ENCODE measurements at regions not wholly inside any gene's neighbourhood (a gene's known extent, or its start where the extent isn't known, plus 50 kb on each side); places are given as distances from the start of the nearest gene placed in this dataset.

- no peak overlapping the region for H3K4me3 ChIP-seq (ENCODE audit: low read depth, low read length)
- TF ChIP-seq CTCF (IDR thresholded peaks at IDR 0.05; ENCODE audit: low read depth, low read length), result no peak
- no peaks in the 10 kb centered on the region for H3K36me3 ChIP-seq
- no peak for DNase-seq
- H3K9me3 ChIP-seq (ENCODE audit: severe bottlenecking), result no peaks in the 10 kb centered on the region
- H3K27me3 ChIP-seq (ENCODE audit: insufficient read depth, low read depth, severe bottlenecking), result no peaks in the 10 kb centered on the region
- H3K27ac ChIP-seq, result no peak overlapping the region
Observed at GRCh38 chr11:90770007-90770406, 547.2 kb upstream of the CHORDC1 start.

- Histone ChIP-seq H3K36me3 (no peaks in the 10 kb centered on the region), H3K27me3 (ENCODE audit: insufficient read depth, low read depth, severe bottlenecking) (no peaks in the 10 kb centered on the region), H3K9me3 (ENCODE audit: severe bottlenecking) (no peaks in the 10 kb centered on the region), H3K4me3 (ENCODE audit: low read depth, low read length) (no peak overlapping the region), H3K27ac (no peak overlapping the region)
- DNase-seq, result no peak
- no peak for TF ChIP-seq CTCF (IDR thresholded peaks at IDR 0.05; ENCODE audit: low read depth, low read length)
Observed at GRCh38 chr11:90766121-90766520, 543.3 kb upstream of the CHORDC1 start.

GRCh38 chr11:90764691-90765090, 541.8 kb upstream of the CHORDC1 start:
- Histone ChIP-seq H3K4me3 (ENCODE audit: low read depth, low read length) (no peak overlapping the region), H3K27me3 (ENCODE audit: insufficient read depth, low read depth, severe bottlenecking) (no peaks in the 10 kb centered on the region), H3K27ac (no peak overlapping the region), H3K9me3 (ENCODE audit: severe bottlenecking) (no peaks in the 10 kb centered on the region), H3K36me3 (no peaks in the 10 kb centered on the region)
- DNase-seq, result no peak
- TF ChIP-seq CTCF (IDR thresholded peaks at IDR 0.05; ENCODE audit: low read depth, low read length), result no peak

GRCh38 chr11:90757849-90758494, 535.1 kb upstream of the CHORDC1 start:
- Histone ChIP-seq H3K27ac (no peak overlapping the region), H3K36me3 (no peaks in the 10 kb centered on the region), H3K27me3 (ENCODE audit: insufficient read depth, low read depth, severe bottlenecking) (no peaks in the 10 kb centered on the region), H3K4me3 (ENCODE audit: low read depth, low read length) (no peak overlapping the region), H3K9me3 (ENCODE audit: severe bottlenecking) (no peaks in the 10 kb centered on the region)
- TF ChIP-seq CTCF (IDR thresholded peaks at IDR 0.05; ENCODE audit: low read depth, low read length), result no peak
- DNase-seq, result no peak

- Histone ChIP-seq H3K27me3 (ENCODE audit: insufficient read depth, low read depth, severe bottlenecking) (no peaks in the 10 kb centered on the region), H3K36me3 (no peaks in the 10 kb centered on the region), H3K4me3 (ENCODE audit: low read depth, low read length) (no peak overlapping the region), H3K27ac (no peak overlapping the region), H3K9me3 (ENCODE audit: severe bottlenecking) (no peaks in the 10 kb centered on the region)
- no peak for DNase-seq
- no peak for TF ChIP-seq CTCF (IDR thresholded peaks at IDR 0.05; ENCODE audit: low read depth, low read length)
Observed at GRCh38 chr11:90756617-90757016, 533.8 kb upstream of the CHORDC1 start.

GRCh38 chr11:90753546-90753945, 530.7 kb upstream of the CHORDC1 start:
- H3K27ac ChIP-seq, result no peak overlapping the region
- TF ChIP-seq CTCF (IDR thresholded peaks at IDR 0.05; ENCODE audit: low read depth, low read length), result no peak
- no peak overlapping the region for H3K4me3 ChIP-seq (ENCODE audit: low read depth, low read length)
- H3K27me3 ChIP-seq (ENCODE audit: insufficient read depth, low read depth, severe bottlenecking), result no peaks in the 10 kb centered on the region
- H3K9me3 ChIP-seq (ENCODE audit: severe bottlenecking), result no peaks in the 10 kb centered on the region
- no peak for DNase-seq
- no peaks in the 10 kb centered on the region for H3K36me3 ChIP-seq

Data from WERI-Rb-1 (cell line).